Mesendoderm (in vitro differentiated cells): ENCODE measurements at regions not wholly inside any gene's neighbourhood (a gene's known extent, or its start where the extent isn't known, plus 50 kb on each side); places are given as distances from the start of the nearest gene placed in this dataset.

Source experiments
- DNase-seq: peaks from one replicate; pipeline ENCODE4 v3.0.0; 2013
- H2AK5ac ChIP-seq: 2 replicates; pipeline ENCODE4 v1.6.1; 2013; ENCODE audit warnings: low read length, inconsistent platforms
- H2BK120ac ChIP-seq: 2 replicates; pipeline ENCODE4 v1.6.1; 2013; ENCODE audit warnings: low read depth, mild to moderate bottlenecking, low read length, moderate library complexity, mixed read lengths
- H2BK15ac ChIP-seq: replicated peaks from 2 replicates; pipeline ENCODE4 v1.6.1; 2013; ENCODE audit warnings: low read depth, mild to moderate bottlenecking, moderate library complexity
- H2BK5ac ChIP-seq: 2 replicates; pipeline ENCODE4 v1.6.1; 2013; ENCODE audit warnings: low read length, inconsistent platforms
- H3K18ac ChIP-seq: 2 replicates; pipeline ENCODE4 v1.6.1; 2013; ENCODE audit warnings: mild to moderate bottlenecking, low read length, mixed read lengths
- H3K23ac ChIP-seq: one replicate; pipeline ENCODE4 v1.6.1; 2013; ENCODE audit warnings: low read length
- H3K27ac ChIP-seq: 2 replicates; pipeline ENCODE4 v1.5.1; 2013; ENCODE audit warnings: low read depth, mild to moderate bottlenecking, inconsistent platforms, low read length, moderate library complexity
- H3K27me3 ChIP-seq: 2 replicates; pipeline ENCODE4 v1.6.1; 2013; ENCODE audit warnings: low read length, control low read depth, mild to moderate bottlenecking, inconsistent platforms; ENCODE audit not compliant: insufficient read depth, poor library complexity
- H3K36me3 ChIP-seq: 2 replicates; pipeline ENCODE4 v1.6.1; 2013; ENCODE audit warnings: low read length, inconsistent platforms; ENCODE audit not compliant: control insufficient read depth, insufficient read depth
- H3K4ac ChIP-seq: one replicate; pipeline ENCODE4 v1.6.1; 2013; ENCODE audit warnings: low read depth, mild to moderate bottlenecking, low read length, moderate library complexity
- H3K4me1 ChIP-seq: 2 replicates; pipeline ENCODE4 v1.6.1; 2013; ENCODE audit warnings: low read depth, low read length, inconsistent platforms; ENCODE audit not compliant: control insufficient read depth
- H3K4me2 ChIP-seq: 2 replicates; pipeline ENCODE4 v1.6.1; 2013; ENCODE audit warnings: low read length
- H3K4me3 ChIP-seq: 2 replicates; pipeline ENCODE4 v1.5.1; 2013; ENCODE audit warnings: mild to moderate bottlenecking, low read length
- H3K56ac ChIP-seq: one replicate; pipeline ENCODE4 v1.6.1; 2013; ENCODE audit warnings: low read length
- H3K79me1 ChIP-seq: 2 replicates; pipeline ENCODE4 v1.6.1; 2013; ENCODE audit warnings: low read length, inconsistent platforms
- H3K79me2 ChIP-seq: 2 replicates; pipeline ENCODE4 v1.6.1; 2013; ENCODE audit warnings: mild to moderate bottlenecking, low read length; ENCODE audit not compliant: control insufficient read depth, insufficient read depth
- H3K9ac ChIP-seq: 2 replicates; pipeline ENCODE4 v1.6.1; 2013; ENCODE audit warnings: low read length, inconsistent platforms
- H4K5ac ChIP-seq: one replicate; pipeline ENCODE4 v1.6.1; 2013; ENCODE audit warnings: low read length
- H4K8ac ChIP-seq: one replicate; pipeline ENCODE4 v1.6.1; 2013; ENCODE audit warnings: low read depth, mild to moderate bottlenecking, control low read depth, low read length, moderate library complexity
- WGBS: extraction: QIAGEN DNeasy Blood & Tissue Kit; methylation state at CpG from one replicate; pipeline ENCODE4 v1.1.7; 2013; ENCODE audit warnings: low lambda C conversion rate, missing lambda C conversion rate; ENCODE audit not compliant: insufficient coverage; ENCODE audit errors: extremely low coverage; 5-methylcytosine and 5-hydroxymethylcytosine counted together

DNA sequence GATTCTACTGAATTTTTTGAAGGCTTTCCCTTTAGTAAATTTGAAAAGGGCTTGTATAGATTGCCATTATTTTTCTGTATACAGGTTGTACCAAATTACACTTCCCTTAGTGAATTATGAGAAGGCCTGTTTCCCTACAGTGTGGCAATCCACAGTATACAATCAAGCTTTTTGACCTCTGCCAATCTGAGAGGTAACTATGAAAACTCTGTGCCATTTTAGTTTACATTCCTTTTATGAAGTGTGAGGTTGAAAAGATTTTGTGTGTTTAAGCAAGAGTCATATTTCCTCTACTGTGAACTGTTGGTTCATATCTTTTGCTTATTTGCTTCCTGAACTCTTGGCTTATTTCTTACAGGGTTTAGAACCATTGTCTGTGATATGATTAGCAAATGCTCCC lies 432.5 kb downstream of the KCNA4 start:
- Histone ChIP-seq H3K79me2 (no peaks in the 10 kb centered on the region), H2BK120ac (no peak overlapping the region)

DNA sequence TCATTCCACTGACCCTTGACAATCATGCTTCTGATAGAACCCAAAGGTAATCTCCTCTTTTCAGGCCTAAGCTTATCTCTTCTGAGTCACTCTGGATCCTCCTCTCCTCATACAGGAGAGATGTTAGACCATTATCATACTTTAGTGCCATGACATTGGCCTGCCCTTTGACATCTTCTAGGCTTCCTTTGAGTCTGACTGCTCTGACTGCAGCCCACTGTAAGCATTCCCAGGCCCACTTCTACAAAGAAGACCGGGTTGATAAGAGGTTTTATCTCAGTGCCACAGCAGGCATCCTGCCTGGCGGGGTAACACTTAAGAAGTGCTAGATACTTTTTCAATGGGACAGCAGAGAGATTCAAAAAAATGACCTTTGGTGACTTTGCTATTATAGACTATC lies 438.0 kb downstream of the KCNA4 start:
- H3K9ac ChIP-seq: no peak overlapping the region
- H3K23ac ChIP-seq: no peak overlapping the region
- H3K4ac ChIP-seq: no peak overlapping the region
- no peaks in the 10 kb centered on the region for H3K4me1 ChIP-seq
- no peak overlapping the region for H3K4me3 ChIP-seq
- H3K18ac ChIP-seq: no peak overlapping the region
- no peaks in the 10 kb centered on the region for H3K27me3 ChIP-seq
- H3K36me3 ChIP-seq: no peaks in the 10 kb centered on the region
- no peak overlapping the region for H3K27ac ChIP-seq
- no peak overlapping the region for H3K56ac ChIP-seq
- no peaks in the 10 kb centered on the region for H3K79me2 ChIP-seq
- H2BK5ac ChIP-seq: no peak overlapping the region
- no peak overlapping the region for H2BK15ac ChIP-seq
- H3K4me2 ChIP-seq: no peak overlapping the region
- no peak overlapping the region for H2BK120ac ChIP-seq
- WGBS: no CpG with 5 or more reads among the region's 2 CpGs
- no peak overlapping the region for H2AK5ac ChIP-seq
- no peak overlapping the region for H4K8ac ChIP-seq
- no peaks in the 10 kb centered on the region for H3K79me1 ChIP-seq
- DNase-seq: peak; percentile 86
- no peak overlapping the region for H4K5ac ChIP-seq

More for the DNA sequence above, 432.5 kb downstream of the KCNA4 start:
- H3K56ac ChIP-seq: no peak overlapping the region
- H3K23ac ChIP-seq: no peak overlapping the region
- H3K36me3 ChIP-seq: no peaks in the 10 kb centered on the region
- no peak overlapping the region for H3K4me3 ChIP-seq
- no peak overlapping the region for H3K4ac ChIP-seq
- no peak overlapping the region for H2BK5ac ChIP-seq
- H3K79me1 ChIP-seq: no peaks in the 10 kb centered on the region
- DNase-seq: no peak
- no peak overlapping the region for H3K4me2 ChIP-seq
- H3K9ac ChIP-seq: no peak overlapping the region
- no peak overlapping the region for H3K27ac ChIP-seq
- H4K8ac ChIP-seq: no peak overlapping the region
- H4K5ac ChIP-seq: no peak overlapping the region
- no peak overlapping the region for H2BK15ac ChIP-seq
- H2AK5ac ChIP-seq: no peak overlapping the region
- no peaks in the 10 kb centered on the region for H3K4me1 ChIP-seq
- H3K18ac ChIP-seq: no peak overlapping the region
- H3K27me3 ChIP-seq: no peaks in the 10 kb centered on the region

DNA sequence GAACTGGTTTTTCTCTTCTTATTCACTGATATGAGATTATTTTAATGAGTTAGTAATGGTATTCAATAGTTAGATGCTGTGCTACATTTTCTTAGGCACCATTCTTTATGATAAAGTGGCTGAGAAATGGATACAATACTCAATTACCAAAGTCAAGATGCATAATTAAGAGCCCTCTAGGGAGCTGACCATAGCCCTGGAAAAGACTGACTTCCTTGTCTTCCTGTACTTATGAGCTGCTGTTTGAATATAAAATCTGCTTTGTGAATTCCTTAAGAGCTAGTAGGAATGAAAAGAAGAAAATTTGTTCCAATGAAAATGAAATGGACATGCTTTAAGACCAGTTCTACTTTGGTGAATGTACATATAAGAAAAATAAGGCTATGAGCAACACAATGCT lies 452.3 kb downstream of the KCNA4 start:
- no peak overlapping the region for H3K4me2 ChIP-seq
- no peak overlapping the region for H3K4me3 ChIP-seq
- H3K23ac ChIP-seq: no peak overlapping the region
- no peak overlapping the region for H3K18ac ChIP-seq
- no peak overlapping the region for H2BK120ac ChIP-seq
- H3K79me2 ChIP-seq: no peaks in the 10 kb centered on the region
- no peaks in the 10 kb centered on the region for H3K79me1 ChIP-seq
- no peak overlapping the region for H2BK5ac ChIP-seq
- DNase-seq: no peak
- H2BK15ac ChIP-seq: no peak overlapping the region
- H3K4ac ChIP-seq: no peak overlapping the region
- H4K8ac ChIP-seq: no peak overlapping the region
- H3K56ac ChIP-seq: no peak overlapping the region
- no peak overlapping the region for H4K5ac ChIP-seq
- H3K4me1 ChIP-seq: no peaks in the 10 kb centered on the region
- no peak overlapping the region for H3K27ac ChIP-seq
- H3K9ac ChIP-seq: no peak overlapping the region
- H2AK5ac ChIP-seq: no peak overlapping the region
- no peaks in the 10 kb centered on the region for H3K36me3 ChIP-seq
- no peaks in the 10 kb centered on the region for H3K27me3 ChIP-seq

DNA sequence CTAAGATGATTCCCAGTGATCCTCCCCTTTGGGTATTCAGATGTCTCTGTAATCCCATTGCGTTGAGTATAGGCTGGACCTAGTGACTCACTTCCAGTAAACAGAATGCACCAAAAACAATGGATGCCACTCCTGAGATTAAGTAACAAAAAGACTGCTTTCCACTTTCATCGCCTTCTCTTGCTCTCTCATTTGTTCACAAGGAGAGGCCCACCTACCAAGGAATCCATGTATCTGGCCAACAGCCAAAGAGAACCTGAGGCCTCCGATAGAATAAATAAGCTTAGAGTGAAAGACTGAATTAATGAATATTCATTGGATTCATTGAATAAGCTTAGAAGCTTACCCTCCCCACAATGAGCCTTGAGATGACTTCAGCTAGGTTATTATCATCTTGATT lies 454.6 kb downstream of the KCNA4 start:
- DNase-seq: no peak
- H3K23ac ChIP-seq: no peak overlapping the region
- H4K8ac ChIP-seq: no peak overlapping the region
- H3K9ac ChIP-seq: no peak overlapping the region
- WGBS: no CpG with 5 or more reads among the region's 3 CpGs
- H2BK5ac ChIP-seq: no peak overlapping the region
- H2BK15ac ChIP-seq: no peak overlapping the region
- H4K5ac ChIP-seq: no peak overlapping the region
- H3K4me1 ChIP-seq: no peaks in the 10 kb centered on the region
- H3K18ac ChIP-seq: no peak overlapping the region
- no peak overlapping the region for H3K27ac ChIP-seq
- no peak overlapping the region for H2AK5ac ChIP-seq
- H3K79me1 ChIP-seq: no peaks in the 10 kb centered on the region
- no peak overlapping the region for H3K4me2 ChIP-seq
- H3K4me3 ChIP-seq: no peak overlapping the region
- H3K27me3 ChIP-seq: no peaks in the 10 kb centered on the region
- no peaks in the 10 kb centered on the region for H3K79me2 ChIP-seq
- no peak overlapping the region for H2BK120ac ChIP-seq
- no peak overlapping the region for H3K56ac ChIP-seq
- H3K36me3 ChIP-seq: no peaks in the 10 kb centered on the region
- H3K4ac ChIP-seq: no peak overlapping the region

DNA sequence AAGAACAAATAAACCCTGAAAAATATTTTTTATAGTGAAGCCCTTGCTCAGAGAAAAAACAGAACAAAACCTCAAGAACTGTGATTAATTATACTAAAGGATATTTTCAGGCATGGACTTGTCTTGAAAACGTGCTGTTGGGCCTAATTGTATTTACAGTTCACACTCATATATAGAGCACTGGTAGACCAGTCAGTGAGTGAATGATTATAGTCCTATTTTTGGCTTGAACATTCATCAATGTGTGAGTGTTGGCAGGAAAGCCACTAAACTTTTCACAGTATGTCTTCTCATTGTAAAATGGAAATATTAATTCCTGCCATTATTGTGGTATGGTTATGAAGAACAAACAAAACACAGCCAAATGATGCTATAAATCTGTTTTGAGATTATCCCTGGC lies 462.8 kb downstream of the KCNA4 start:
- Histone ChIP-seq H3K23ac (no peak overlapping the region), H3K79me1 (no peaks in the 10 kb centered on the region), H3K27me3 (no peaks in the 10 kb centered on the region), H3K27ac (no peak overlapping the region), H3K9ac (no peak overlapping the region), H2AK5ac (no peak overlapping the region), H3K36me3 (no peaks in the 10 kb centered on the region), H3K18ac (no peak overlapping the region), H3K4ac (no peak overlapping the region), H3K56ac (no peak overlapping the region), H2BK15ac (no peak overlapping the region), H3K79me2 (no peaks in the 10 kb centered on the region), H2BK120ac (no peak overlapping the region), H3K4me1 (no peaks in the 10 kb centered on the region), H4K8ac (no peak overlapping the region), H4K5ac (no peak overlapping the region), H3K4me2 (no peak overlapping the region), H2BK5ac (no peak overlapping the region), H3K4me3 (no peak overlapping the region)
- no CpG with 5 or more reads among the region's 1 CpG for WGBS
- no peak for DNase-seq

DNA sequence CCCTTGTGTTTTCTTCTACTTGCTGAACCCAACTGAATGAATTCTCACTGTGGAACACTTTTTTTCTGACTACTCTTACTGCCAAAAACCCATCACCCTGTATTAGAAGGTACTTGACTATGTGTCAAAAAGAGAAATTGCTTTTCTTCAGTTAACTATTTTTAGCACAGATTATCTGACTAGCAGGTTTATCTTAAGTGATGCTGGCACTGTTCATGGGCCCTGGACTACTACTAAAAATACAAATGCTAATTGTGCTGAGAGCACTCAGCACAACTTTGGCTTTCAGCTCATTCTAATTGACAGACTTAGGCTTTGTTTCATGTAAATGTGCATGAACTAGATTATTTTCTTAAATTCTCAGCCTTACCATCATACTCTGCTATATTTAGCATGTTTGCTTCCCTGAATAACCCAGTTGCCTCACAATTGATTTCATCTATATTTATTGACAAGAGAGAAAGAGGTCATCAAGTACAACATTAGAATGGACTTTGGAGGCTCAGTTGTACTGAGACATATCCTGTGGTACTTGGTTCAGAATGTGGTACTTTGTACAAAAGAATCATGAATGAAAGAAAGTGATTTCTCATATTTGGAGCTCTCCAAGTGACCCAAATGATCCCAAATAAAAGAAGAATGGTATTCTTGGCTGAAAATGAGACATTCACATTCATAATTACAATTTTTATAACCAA lies 478.3 kb downstream of the KCNA4 start:
- Histone ChIP-seq H3K79me2 (no peaks in the 10 kb centered on the region), H2AK5ac (no peak overlapping the region), H2BK15ac (no peak overlapping the region), H3K9ac (no peak overlapping the region), H2BK5ac (no peak overlapping the region), H3K56ac (no peak overlapping the region), H3K79me1 (no peaks in the 10 kb centered on the region), H3K36me3 (no peaks in the 10 kb centered on the region), H4K5ac (no peak overlapping the region), H3K27me3 (no peaks in the 10 kb centered on the region), H2BK120ac (no peak overlapping the region), H3K4me3 (no peak overlapping the region), H3K4me2 (no peak overlapping the region), H3K18ac (no peak overlapping the region), H3K4me1 (no peaks in the 10 kb centered on the region), H4K8ac (no peak overlapping the region), H3K4ac (no peak overlapping the region), H3K27ac (no peak overlapping the region), H3K23ac (no peak overlapping the region)
- DNase-seq: no peak
